H1 (cell line): ENCODE measurements at regions not wholly inside any gene's neighbourhood (a gene's known extent, or its start where the extent isn't known, plus 50 kb on each side); places are given as distances from the start of the nearest gene placed in this dataset.

ENCODE experiments used
- CTCF ChIA-PET: fragments of 300-600 bp; sonication (Branson Sonifier 250); formaldehyde crosslinking; loops from one replicate; lab custom pipeline; 2021; ENCODE audit not compliant: partially characterized antibody; lab: Charles Lee
- POLR2A ChIA-PET: fragments of 300-600 bp; sonication (Branson Sonifier 250); formaldehyde crosslinking; loops from one replicate; lab custom pipeline; 2021; ENCODE audit warnings: inconsistent platforms; ENCODE audit not compliant: partially characterized antibody; lab: Charles Lee
- DNase-seq, 2 experiments: peaks; one replicate each; pipeline versions ENCODE4 v3.0.0 to v3.0.0-alpha.2; 2010 to 2022; ENCODE audit warnings: low spot score in 2 of 2, low read depth in 1 of 2, mixed read lengths in 1 of 2
- FAIRE-seq: peaks from 2 replicates; lab custom pipeline; 2011; peaks lifted over from hg19 to GRCh38; lab: Jason Lieb, UNC
- H2AFZ ChIP-seq: 2 replicates; pipeline ENCODE4 v1.8.1; 2012; ENCODE audit warnings: low read length, inconsistent platforms
- H2AK5ac ChIP-seq: 2 replicates; pipeline ENCODE4 v1.6.1; 2013; ENCODE audit warnings: low read depth, low read length
- H2BK120ac ChIP-seq: replicated peaks from 2 replicates; pipeline ENCODE3; 2013; ENCODE audit warnings: low read depth, low read length, inconsistent platforms
- H2BK12ac ChIP-seq: 2 replicates; pipeline ENCODE4 v1.6.1; 2013; ENCODE audit warnings: low read depth, low read length
- H2BK15ac ChIP-seq: 2 replicates; pipeline ENCODE4 v1.6.1; 2013; ENCODE audit warnings: low read length
- H2BK20ac ChIP-seq: 2 replicates; pipeline ENCODE4 v1.6.1; 2013; ENCODE audit warnings: low read length
- H2BK5ac ChIP-seq: 2 replicates; pipeline ENCODE4 v1.6.1; 2013; ENCODE audit warnings: low read depth, low read length
- H3K14ac ChIP-seq: 2 replicates; pipeline ENCODE4 v1.6.1; 2013; ENCODE audit warnings: inconsistent platforms; ENCODE audit not compliant: insufficient read length
- H3K18ac ChIP-seq: 2 replicates; pipeline ENCODE4 v1.6.1; 2013; ENCODE audit warnings: low read length; ENCODE audit errors: extremely low read depth
- H3K23ac ChIP-seq: 2 replicates; pipeline ENCODE4 v1.6.1; 2013; ENCODE audit warnings: inconsistent platforms; ENCODE audit not compliant: insufficient read length
- H3K23me2 ChIP-seq: 2 replicates; pipeline ENCODE4 v1.6.1; 2013; ENCODE audit warnings: low read depth, low read length
- H3K27ac ChIP-seq: 2 replicates; pipeline ENCODE4 v1.6.1; 2011; ENCODE audit warnings: low read depth, low read length, inconsistent platforms
- H3K27me3 ChIP-seq, 4 experiments: replicated peaks in 1 of 4; 1 replicate in 1 of 4; 2 replicates in 3 of 4; pipeline versions ENCODE4 v1.6.1 to v1.8.1; 2011 to 2013; ENCODE audit warnings: low read length in 3 of 4, mild to moderate bottlenecking in 3 of 4, inconsistent platforms in 2 of 4, mixed read lengths in 2 of 4, moderate library complexity in 1 of 4; ENCODE audit not compliant: control insufficient read depth in 3 of 4, insufficient read depth in 3 of 4; ENCODE audit errors: extremely low read depth in 1 of 4
- H3K36me3 ChIP-seq, 4 experiments: 2 replicates each; pipeline versions ENCODE4 v1.6.1 to v1.8.1; 2011 to 2013; ENCODE audit warnings: mild to moderate bottlenecking in 4 of 4, low read length in 3 of 4, moderate library complexity in 2 of 4, control low read depth in 1 of 4, inconsistent platforms in 1 of 4; ENCODE audit not compliant: insufficient read depth in 4 of 4, control insufficient read depth in 2 of 4
- H3K4ac ChIP-seq: replicated peaks from 2 replicates; pipeline ENCODE3; 2013; ENCODE audit warnings: low read length, low read depth, mixed read lengths, inconsistent platforms; ENCODE audit not compliant: insufficient read length
- H3K4me1 ChIP-seq, 4 experiments: replicated peaks in 1 of 4; 1 replicate in 1 of 4; 2 replicates in 3 of 4; pipeline versions ENCODE4 v1.6.1 to v1.8.1; 2011 to 2013; ENCODE audit warnings: low read length in 3 of 4, inconsistent platforms in 2 of 4, mixed read lengths in 1 of 4; ENCODE audit not compliant: insufficient read depth in 4 of 4, control insufficient read depth in 3 of 4
- H3K4me2 ChIP-seq, 2 experiments: 2 replicates each; pipeline versions ENCODE4 v1.6.1 to v1.8.1; 2011 to 2013; ENCODE audit warnings: low read depth in 2 of 2, low read length in 2 of 2, control low read depth in 1 of 2, inconsistent platforms in 1 of 2, mild to moderate bottlenecking in 1 of 2; ENCODE audit not compliant: insufficient read depth in 1 of 2
- H3K4me3 ChIP-seq, 4 experiments: fragments of 200-600, 300-600 bp in 1 of 4; sonication (generic), shearing (Covaris generic), sonication (Bioruptor Twin) in 1 of 4; 2 replicates each; pipeline versions ENCODE4 v1.5.1 to v1.8.1; 2011 to 2016; ENCODE audit warnings: low read length in 4 of 4, low read depth in 3 of 4, control low read depth in 2 of 4, inconsistent platforms in 2 of 4, mild to moderate bottlenecking in 2 of 4, mixed read lengths in 1 of 4, moderate library complexity in 1 of 4; ENCODE audit not compliant: insufficient read depth in 2 of 4; ENCODE audit errors: extremely low read depth in 1 of 4
- H3K56ac ChIP-seq: replicated peaks from 2 replicates; pipeline ENCODE3; 2013; ENCODE audit warnings: low read depth, mild to moderate bottlenecking, mixed read lengths, low read length, inconsistent platforms; ENCODE audit not compliant: insufficient read length
- H3K79me1 ChIP-seq: 2 replicates; pipeline ENCODE4 v1.6.1; 2013; ENCODE audit warnings: low read depth, low read length, control low read depth
- H3K79me2 ChIP-seq, 2 experiments: 2 replicates each; pipeline versions ENCODE4 v1.6.1 to v1.8.1; 2012 to 2013; ENCODE audit warnings: low read length in 2 of 2, mild to moderate bottlenecking in 2 of 2, inconsistent platforms in 1 of 2; ENCODE audit not compliant: insufficient read depth in 2 of 2, control insufficient read depth in 1 of 2
- H3K9ac ChIP-seq, 4 experiments: replicated peaks in 1 of 4; 1 replicate in 1 of 4; 2 replicates in 3 of 4; pipeline versions ENCODE4 v1.6.1 to v1.8.1; 2011 to 2013; ENCODE audit warnings: low read depth in 3 of 4, low read length in 3 of 4, control low read depth in 2 of 4, mild to moderate bottlenecking in 2 of 4, moderate library complexity in 2 of 4, inconsistent platforms in 1 of 4; ENCODE audit errors: extremely low read depth in 1 of 4
- H3K9me3 ChIP-seq, 2 experiments: 2 replicates each; pipeline versions ENCODE4 v1.6.1 to v1.8.1; 2012 to 2013; ENCODE audit warnings: mild to moderate bottlenecking in 2 of 2, moderate library complexity in 2 of 2, control low read depth in 1 of 2, inconsistent platforms in 1 of 2, low read depth in 1 of 2, low read length in 1 of 2, mixed read lengths in 1 of 2; ENCODE audit not compliant: insufficient read depth in 2 of 2
- H4K20me1 ChIP-seq, 2 experiments: replicated peaks in 1 of 2; 2 replicates each; pipeline versions ENCODE3 to v1.8.1; 2011 to 2013; ENCODE audit warnings: inconsistent platforms in 2 of 2, low read length in 2 of 2, mild to moderate bottlenecking in 1 of 2; ENCODE audit not compliant: insufficient read depth in 2 of 2, control insufficient read depth in 1 of 2
- H4K5ac ChIP-seq: 2 replicates; pipeline ENCODE4 v1.6.1; 2013; ENCODE audit warnings: low read length, low read depth, mixed read lengths, inconsistent platforms; ENCODE audit not compliant: insufficient read length
- H4K8ac ChIP-seq: 2 replicates; pipeline ENCODE4 v1.8.0; 2013; ENCODE audit warnings: mild to moderate bottlenecking, moderate library complexity, low read length, inconsistent platforms; ENCODE audit not compliant: insufficient read depth; ENCODE audit errors: extremely low read depth
- H4K91ac ChIP-seq: replicated peaks from 2 replicates; pipeline ENCODE3; 2013; ENCODE audit warnings: low read length, mixed read lengths, inconsistent platforms; ENCODE audit not compliant: insufficient read length
- BCL11A ChIP-seq, 2 experiments: IDR thresholded peaks; one replicate each; pipeline ENCODE4 v1.6.1; 2011; ENCODE audit warnings: low read depth in 2 of 2, low read length in 2 of 2, mild to moderate bottlenecking in 2 of 2
- CBX8 ChIP-seq: fragments of 300-800, 300-1000 bp; sonication (generic); IDR thresholded peaks from 2 replicates; pipeline ENCODE4 v1.7.1; 2016; ENCODE audit warnings: low read depth, low read length, borderline replicate concordance
- CHD1 ChIP-seq: IDR thresholded peaks from 2 replicates; pipeline ENCODE4 v1.6.1; 2012; ENCODE audit warnings: low read depth, low read length, improper control_type of control experiment
- FOSL1 ChIP-seq: IDR thresholded peaks from 2 replicates; pipeline ENCODE4 v1.6.1; 2011; ENCODE audit warnings: mild to moderate bottlenecking, low read depth, low read length, moderate library complexity; ENCODE audit not compliant: insufficient read depth
- KDM1A ChIP-seq: fragments of 200-600, 300-600 bp; sonication (generic); IDR thresholded peaks from 2 replicates; pipeline ENCODE4 v1.7.1; 2016; ENCODE audit warnings: mild to moderate bottlenecking, low read length, borderline replicate concordance
- KDM4A ChIP-seq: IDR thresholded peaks from one replicate; pipeline ENCODE4 v1.7.1; 2012; ENCODE audit warnings: low read depth, mild to moderate bottlenecking, moderate library complexity, low read length, inconsistent platforms; ENCODE audit not compliant: severe bottlenecking
- RNF2 ChIP-seq: fragments of 200-900, 300-1000 bp; sonication (generic); IDR thresholded peaks from 2 replicates; pipeline ENCODE4 v1.7.1; 2016; ENCODE audit warnings: borderline replicate concordance, low read depth, mild to moderate bottlenecking, antibody characterized with exemption, low read length; ENCODE audit not compliant: poor library complexity, severe bottlenecking; ENCODE audit errors: missing control alignments
- SAP30 ChIP-seq: fragments of 300-600 bp; sonication (generic); IDR thresholded peaks from 2 replicates; pipeline ENCODE4 v1.7.1; 2012; ENCODE audit warnings: low read length, moderate library complexity, mild to moderate bottlenecking, inconsistent platforms; ENCODE audit not compliant: insufficient read depth, insufficient replicate concordance
- SIX5 ChIP-seq: IDR thresholded peaks from 2 replicates; pipeline ENCODE4 v1.6.1; 2011; ENCODE audit warnings: mild to moderate bottlenecking, low read depth, low read length
- SP1 ChIP-seq: IDR thresholded peaks from 2 replicates; pipeline ENCODE4 v1.6.1; 2011; ENCODE audit warnings: low read depth, low read length
- SUZ12 ChIP-seq: fragments of 200-600 bp; sonication (generic); IDR thresholded peaks from 2 replicates; pipeline ENCODE4 v1.6.1; 2012; ENCODE audit warnings: mild to moderate bottlenecking, inconsistent platforms, low read length, moderate library complexity, mixed read lengths
- TAF1 ChIP-seq: IDR thresholded peaks from 2 replicates; pipeline ENCODE4 v1.6.1; 2011; ENCODE audit warnings: mild to moderate bottlenecking, low read depth, low read length
- WGBS, 2 experiments: shearing (Covaris generic) in 1 of 2; methylation state at CpG; one replicate each; pipeline versions ENCODE4 v1.1.6 to v1.1.7; 2013 to 2015; ENCODE audit warnings: low lambda C conversion rate in 2 of 2, mixed read lengths in 2 of 2, inconsistent platforms in 1 of 2, low coverage in 1 of 2, missing lambda C conversion rate in 1 of 2; ENCODE audit not compliant: insufficient replicate concordance in 2 of 2, insufficient coverage in 1 of 2, insufficient read length in 1 of 2; ENCODE audit errors: extremely low coverage in 1 of 2, missing lambda C conversion rate in 1 of 2; 5-methylcytosine and 5-hydroxymethylcytosine counted together

DNA sequence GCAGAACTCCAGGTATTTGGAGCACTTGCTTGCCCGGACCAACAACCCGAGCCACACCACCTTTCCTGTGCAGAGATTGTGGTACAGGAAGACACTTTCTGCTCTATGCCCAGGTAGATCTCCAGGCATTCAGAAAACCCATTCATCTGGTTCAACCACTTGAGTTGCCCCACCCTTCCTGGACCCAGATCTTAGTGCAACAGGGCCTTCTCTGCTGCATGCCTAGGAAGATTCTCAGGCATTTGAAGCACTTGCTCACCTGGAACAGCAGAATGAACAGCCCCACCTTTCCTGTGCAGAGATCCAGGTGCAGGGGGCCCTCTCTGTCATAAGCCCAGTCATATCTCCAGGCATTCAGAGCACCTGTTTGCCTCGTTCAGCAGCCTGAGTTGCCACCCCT is 412.8 kb upstream of the MGAT4C start:
- Histone ChIP-seq H3K18ac (no peak overlapping the region), H3K9ac (no peak overlapping the region), H3K23ac (no peak overlapping the region), H3K4me1 (no peaks in the 10 kb centered on the region), H2BK5ac (no peak overlapping the region), H3K23me2 (no peaks in the 10 kb centered on the region), H3K36me3 (no peaks in the 10 kb centered on the region), H2BK120ac (no peak overlapping the region), H3K4ac (no peak overlapping the region), H2BK15ac (no peak overlapping the region), H2AK5ac (no peak overlapping the region), H2BK12ac (no peak overlapping the region), H3K79me1 (no peaks in the 10 kb centered on the region), H3K56ac (no peak overlapping the region), H3K4me3 (no peak overlapping the region), H4K5ac (no peak overlapping the region), H3K4me2 (no peak overlapping the region), H3K27ac (no peak overlapping the region), H3K79me2 (no peaks in the 10 kb centered on the region), H3K9me3 (no peaks in the 10 kb centered on the region), H3K27me3 (no peaks in the 10 kb centered on the region), H4K8ac (no peak overlapping the region), H4K91ac (no peak overlapping the region), H2BK20ac (no peak overlapping the region), H2AFZ (peak overlapping the region; percentile 73; the same call in 1 of the 2 replicates), H4K20me1 (no peaks in the 10 kb centered on the region), H3K14ac (no peak overlapping the region)
- FAIRE-seq (no peak), DNase-seq (no peak)
- TF ChIP-seq SIX5 (no peak), SP1 (no peak), SAP30 (no peak), TAF1 (no peak), CHD1 (no peak), FOSL1 (no peak), BCL11A (IDR thresholded peaks at IDR 0.05; ENCODE audit: low read depth in 2 of 2, low read length in 2 of 2) (no peak), KDM1A (no peak), SUZ12 (no peak), KDM4A (no peak), RNF2 (no peak), CBX8 (no peak)
- ChIA-PET CTCF (no interaction called here), POLR2A (no interaction called here)
- WGBS, 2 experiments: 100% methylated on average over 3 of the region's 3 CpGs; no CpG with 5 or more reads in 1 of the 2 experiments
